Immature natural killer cell (primary cell): ENCODE measurements at regions not wholly inside any gene's neighbourhood (a gene's known extent, or its start where the extent isn't known, plus 50 kb on each side); places are given as distances from the start of the nearest gene placed in this dataset.

Source experiments
- DNase-seq, 3 donors: peaks; one replicate each; pipeline ENCODE4 v3.0.0; 2022; ENCODE audit warnings: mixed read lengths in 1 of 3
- H3K27ac Mint-ChIP-seq, 6 donors: one replicate each; pipeline ENCODE4 v1.8.0; 2020; ENCODE audit warnings: mixed read lengths in 6 of 6, mild to moderate bottlenecking in 5 of 6, inconsistent platforms in 4 of 6, moderate library complexity in 3 of 6
- H3K27me3 Mint-ChIP-seq, 3 donors: one replicate each; pipeline ENCODE4 v1.8.0; 2020 to 2021; ENCODE audit warnings: low read depth in 3 of 3, mild to moderate bottlenecking in 3 of 3, mixed read lengths in 3 of 3, moderate library complexity in 3 of 3, inconsistent platforms in 1 of 3
- H3K36me3 Mint-ChIP-seq, 3 donors: one replicate each; pipeline ENCODE4 v1.8.0; 2020; ENCODE audit warnings: mixed read lengths in 3 of 3, inconsistent platforms in 2 of 3, mild to moderate bottlenecking in 2 of 3
- H3K4me1 Mint-ChIP-seq, 2 donors: one replicate each; pipeline ENCODE4 v1.8.0; 2020; ENCODE audit warnings: inconsistent platforms in 2 of 2, mild to moderate bottlenecking in 2 of 2, mixed read lengths in 2 of 2, moderate library complexity in 1 of 2
- H3K4me3 Mint-ChIP-seq, 5 donors: one replicate each; pipeline ENCODE4 v1.8.0; 2020; ENCODE audit warnings: mild to moderate bottlenecking in 5 of 5, mixed read lengths in 5 of 5, inconsistent platforms in 3 of 5, moderate library complexity in 3 of 5
- H3K9me3 Mint-ChIP-seq, 6 donors: one replicate each; pipeline ENCODE4 v1.8.0; 2020; ENCODE audit warnings: mild to moderate bottlenecking in 6 of 6, mixed read lengths in 6 of 6, inconsistent platforms in 4 of 6, moderate library complexity in 3 of 6

DNA sequence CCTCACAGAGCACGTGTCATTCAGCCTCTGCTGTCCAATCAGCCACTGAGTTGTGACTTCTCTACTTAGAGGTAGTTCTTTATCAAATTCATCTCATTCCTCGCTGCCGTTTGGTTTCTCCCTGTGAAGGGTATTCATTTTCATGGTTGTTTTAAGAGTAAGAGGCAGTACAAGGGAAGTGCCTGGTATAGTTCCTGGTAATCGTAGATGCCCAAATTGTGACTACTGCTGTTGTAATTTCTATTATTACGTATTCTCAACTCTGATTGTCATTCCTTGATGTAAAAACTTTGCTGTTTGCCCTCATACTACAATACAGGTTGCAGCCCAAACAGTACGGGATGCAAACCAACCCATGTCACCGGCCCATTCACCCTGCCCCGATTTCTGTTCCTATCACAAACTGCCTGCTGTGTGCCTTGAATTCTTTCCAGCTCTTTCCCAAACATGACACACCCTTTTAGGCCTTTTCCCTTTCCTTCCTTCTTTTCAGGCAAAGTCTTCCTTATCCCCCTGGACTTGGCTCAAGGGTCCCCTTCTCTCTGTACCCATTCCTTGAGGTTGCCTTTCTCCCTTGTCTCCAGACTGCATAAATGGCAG, 93.0 kb downstream of the SLC25A47 start:
- Mint-ChIP-seq H3K27me3 (peaks cover 0 to 2% (median 0%) of the 10 kb centered on the region in 3 donors), H3K4me1 (peaks cover 2 to 7% of the 10 kb centered on the region in 2 donors), H3K9me3 (no peaks in the 10 kb centered on the region), H3K4me3 (no peak overlapping the region), H3K36me3 (peaks cover 0 to 3% (median 3%) of the 10 kb centered on the region in 3 donors), H3K27ac (peak overlapping the region in 2 of 6 donors; percentile 17 to 65)
- DNase-seq, result no peak

DNA sequence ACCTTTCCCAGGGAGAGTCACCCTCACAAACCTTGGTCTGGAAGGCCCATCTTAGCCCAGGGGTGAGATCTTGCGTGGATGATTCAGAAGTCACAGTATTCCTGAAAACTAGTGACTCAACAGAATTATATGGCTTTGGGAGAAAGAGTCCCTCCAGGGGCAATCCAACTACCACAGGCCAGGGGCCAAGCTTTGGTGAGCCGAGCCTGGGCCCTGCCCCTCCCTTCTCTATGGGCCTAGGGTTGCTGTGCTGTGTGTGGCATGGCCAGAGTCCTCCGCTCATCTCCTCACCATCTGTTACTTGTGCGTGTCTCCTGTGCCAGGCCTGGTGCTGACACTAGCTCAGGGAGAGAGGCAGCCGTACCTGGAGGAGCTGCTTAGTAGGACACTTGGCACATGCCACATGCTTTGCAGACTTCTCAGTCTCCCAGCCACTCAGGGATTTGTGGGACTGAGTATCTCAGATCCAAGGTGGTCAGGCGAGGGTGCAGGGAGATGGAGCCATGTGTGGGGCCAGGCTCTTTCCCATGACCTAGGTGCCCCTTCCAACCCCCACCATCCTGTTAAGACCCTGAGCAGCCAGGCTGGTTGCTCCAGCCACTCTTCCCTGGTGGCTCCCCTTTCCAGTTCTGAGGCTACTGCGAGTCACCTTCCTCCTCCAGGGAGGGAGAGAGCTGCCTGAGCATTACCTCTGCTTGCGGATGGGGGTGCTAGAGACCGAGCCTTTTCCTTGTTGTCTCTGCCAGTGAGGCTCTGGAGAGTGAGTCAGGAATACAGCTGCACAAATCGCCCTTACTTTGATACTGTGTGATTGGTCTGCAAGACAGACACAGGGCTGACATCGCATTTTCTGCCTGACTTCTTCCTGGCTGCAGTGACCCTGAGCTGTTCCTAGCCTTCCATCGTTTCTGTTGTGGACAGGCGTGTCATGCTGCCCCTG, 94.1 kb downstream of the SLC25A47 start:
- Mint-ChIP-seq H3K36me3 (peaks cover 0 to 3% (median 3%) of the 10 kb centered on the region in 3 donors), H3K27me3 (peaks cover 0 to 2% (median 0%) of the 10 kb centered on the region in 3 donors), H3K4me1 (peaks cover 3 to 8% of the 10 kb centered on the region in 2 donors), H3K27ac (peak overlapping the region in 1 of 6 donors; percentile 40), H3K9me3 (no peaks in the 10 kb centered on the region), H3K4me3 (no peak overlapping the region)
- DNase-seq, result no peak

DNA sequence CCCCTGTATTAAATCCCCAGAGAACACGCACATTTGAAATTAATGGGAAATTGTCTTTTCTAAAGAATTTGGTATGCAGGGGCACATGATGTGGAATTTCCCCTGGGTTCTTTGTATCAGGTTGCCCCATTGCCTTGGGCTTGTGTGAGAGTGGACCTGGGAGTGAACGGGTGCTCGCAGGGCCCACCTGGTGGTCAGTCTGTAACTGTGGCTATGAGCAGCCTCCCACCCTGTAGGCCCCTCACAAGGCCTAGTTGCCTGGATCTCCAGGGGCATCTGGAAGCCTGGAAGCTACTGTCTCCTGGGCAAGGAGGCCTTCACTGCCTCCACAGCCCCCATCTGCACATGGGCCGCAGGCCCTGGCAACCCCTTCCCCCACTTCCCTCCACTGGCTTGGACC, 96.7 kb downstream of the SLC25A47 start:
- DNase-seq, result no peak
- peaks cover 8 to 12% of the 10 kb centered on the region in 2 donors for H3K4me1 Mint-ChIP-seq
- no peak overlapping the region for H3K27ac Mint-ChIP-seq
- no peak overlapping the region for H3K4me3 Mint-ChIP-seq
- H3K9me3 Mint-ChIP-seq, result no peaks in the 10 kb centered on the region
- peaks cover 0 to 2% (median 0%) of the 10 kb centered on the region in 3 donors for H3K27me3 Mint-ChIP-seq
- H3K36me3 Mint-ChIP-seq, result peaks cover 0 to 3% (median 3%) of the 10 kb centered on the region in 3 donors

DNA sequence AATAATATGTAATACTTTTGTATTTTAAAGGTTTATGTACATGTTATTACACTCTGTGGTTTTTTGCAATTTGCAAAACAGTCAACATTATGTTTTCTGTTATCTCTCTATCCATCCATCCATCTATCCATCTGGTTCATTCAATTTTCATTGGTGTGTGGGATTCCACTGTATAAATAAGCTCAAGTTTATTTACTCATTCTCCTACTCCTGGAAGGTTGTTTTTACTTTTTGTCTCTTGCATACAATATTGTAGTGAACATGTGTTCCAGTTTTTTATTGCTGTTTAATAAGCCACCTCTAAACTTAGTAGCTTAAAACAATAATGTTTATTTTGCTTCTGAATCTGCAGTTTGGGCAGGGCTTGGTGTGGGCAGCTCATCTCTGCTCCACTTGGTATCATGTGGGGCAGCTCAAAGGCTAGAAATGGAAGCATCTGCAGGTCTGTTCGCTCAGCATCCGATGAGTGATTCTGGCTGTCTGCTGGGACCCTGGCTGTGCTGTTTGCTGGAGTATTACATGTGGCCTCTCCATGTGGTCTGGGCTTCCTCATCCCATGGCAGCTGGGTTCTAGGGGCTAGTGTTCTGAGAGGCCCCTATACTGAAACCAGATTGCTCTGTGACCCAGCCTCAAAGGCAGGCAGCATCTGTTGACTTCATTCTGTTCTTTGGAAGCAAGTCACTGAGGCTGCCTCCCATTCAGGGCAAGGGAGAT, 98.8 kb downstream of the SLC25A47 start:
- Mint-ChIP-seq H3K36me3 (peaks cover 0 to 3% (median 3%) of the 10 kb centered on the region in 3 donors), H3K4me3 (no peak overlapping the region), H3K27me3 (peaks cover 0 to under 1% (median 0%) of the 10 kb centered on the region in 3 donors), H3K27ac (no peak overlapping the region), H3K9me3 (no peaks in the 10 kb centered on the region), H3K4me1 (peaks cover 15 to 17% of the 10 kb centered on the region in 2 donors)
- DNase-seq, result no peak

DNA sequence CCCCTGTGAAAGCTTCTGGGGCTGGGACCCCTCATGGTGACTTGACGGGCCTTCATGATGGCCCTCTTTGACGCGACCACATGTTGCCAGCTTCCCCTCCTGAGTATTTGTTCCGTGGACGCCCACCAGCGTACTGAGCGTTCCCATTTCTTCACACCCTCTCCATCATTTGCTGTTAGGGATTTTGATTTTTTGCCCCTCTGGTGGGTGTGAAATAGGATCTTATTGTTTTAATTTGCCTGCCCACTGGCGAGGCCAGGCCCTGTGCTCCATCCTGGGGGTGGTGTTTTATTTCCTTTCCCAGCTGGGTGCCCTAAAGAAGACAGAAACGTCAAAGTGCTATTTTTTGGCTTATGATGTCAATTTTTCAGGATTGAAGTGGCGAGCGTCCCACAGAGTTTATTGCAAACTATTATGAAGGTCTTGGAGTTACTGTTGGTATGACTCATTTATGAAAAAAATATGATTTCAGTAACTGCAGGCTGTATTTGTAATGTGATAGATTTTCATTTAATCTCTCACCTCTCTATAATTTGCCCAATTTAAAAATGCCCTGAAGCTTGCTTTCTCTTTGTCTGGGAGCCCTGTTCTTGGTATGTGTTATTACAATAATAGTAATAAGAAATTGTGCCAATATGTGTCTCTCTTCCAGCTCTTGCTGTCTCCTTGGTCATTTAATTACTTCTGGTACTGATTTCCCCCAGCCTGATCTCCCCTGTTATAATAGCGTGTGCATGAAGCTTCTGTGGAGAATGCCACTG, 99.6 kb downstream of the SLC25A47 start:
- H3K4me1 Mint-ChIP-seq, result peaks cover 17% of the 10 kb centered on the region in 2 donors
- peaks cover 0 to 1% (median 0%) of the 10 kb centered on the region in 3 donors for H3K27me3 Mint-ChIP-seq
- H3K36me3 Mint-ChIP-seq, result peaks cover 0 to 3% (median 3%) of the 10 kb centered on the region in 3 donors
- H3K4me3 Mint-ChIP-seq, result no peak overlapping the region
- DNase-seq, result no peak
- H3K27ac Mint-ChIP-seq, result peak overlapping the region in 1 of 6 donors; percentile 22
- no peaks in the 10 kb centered on the region for H3K9me3 Mint-ChIP-seq

DNA sequence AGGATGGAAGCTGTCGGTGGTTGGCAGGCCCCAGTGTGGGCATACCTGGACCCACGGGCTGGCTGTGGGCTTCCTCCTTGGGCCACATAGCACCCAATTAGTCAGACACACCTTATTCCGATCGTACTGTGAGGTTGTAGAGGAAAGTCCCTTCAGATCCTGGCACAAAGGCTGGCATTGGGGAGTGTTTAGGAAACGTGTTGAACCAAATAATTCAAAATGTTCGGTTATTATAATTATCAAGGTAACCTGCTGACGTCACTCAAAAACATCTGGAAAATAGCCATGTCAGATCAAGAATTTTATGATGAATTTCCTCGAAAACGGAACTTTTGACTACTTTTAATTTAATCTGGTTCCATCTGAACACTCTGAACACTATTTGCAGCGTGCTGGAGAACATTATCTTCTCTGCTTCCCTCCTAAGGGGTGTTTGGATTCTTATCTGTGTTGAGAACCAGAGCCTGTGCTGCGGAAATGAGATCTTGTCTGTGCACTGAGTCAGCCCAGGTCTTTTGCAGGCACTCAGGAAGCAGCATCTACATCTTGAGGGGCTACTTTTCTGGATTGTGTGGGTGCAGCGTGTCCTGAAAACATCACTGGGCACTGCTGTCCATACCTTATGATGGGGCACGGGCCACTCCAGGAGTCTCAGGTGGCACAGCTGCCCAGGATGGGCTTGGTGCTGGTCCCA, 100.3 kb downstream of the SLC25A47 start:
- H3K4me1 Mint-ChIP-seq, result peaks cover 17% of the 10 kb centered on the region in 2 donors
- H3K9me3 Mint-ChIP-seq, result no peaks in the 10 kb centered on the region
- H3K4me3 Mint-ChIP-seq, result no peak overlapping the region
- peaks cover 0 to 1% (median 0%) of the 10 kb centered on the region in 3 donors for H3K27me3 Mint-ChIP-seq
- DNase-seq, result no peak
- H3K27ac Mint-ChIP-seq, result peak overlapping the region in 1 of 6 donors; percentile 22
- H3K36me3 Mint-ChIP-seq, result peaks cover 0 to 3% (median 3%) of the 10 kb centered on the region in 3 donors

DNA sequence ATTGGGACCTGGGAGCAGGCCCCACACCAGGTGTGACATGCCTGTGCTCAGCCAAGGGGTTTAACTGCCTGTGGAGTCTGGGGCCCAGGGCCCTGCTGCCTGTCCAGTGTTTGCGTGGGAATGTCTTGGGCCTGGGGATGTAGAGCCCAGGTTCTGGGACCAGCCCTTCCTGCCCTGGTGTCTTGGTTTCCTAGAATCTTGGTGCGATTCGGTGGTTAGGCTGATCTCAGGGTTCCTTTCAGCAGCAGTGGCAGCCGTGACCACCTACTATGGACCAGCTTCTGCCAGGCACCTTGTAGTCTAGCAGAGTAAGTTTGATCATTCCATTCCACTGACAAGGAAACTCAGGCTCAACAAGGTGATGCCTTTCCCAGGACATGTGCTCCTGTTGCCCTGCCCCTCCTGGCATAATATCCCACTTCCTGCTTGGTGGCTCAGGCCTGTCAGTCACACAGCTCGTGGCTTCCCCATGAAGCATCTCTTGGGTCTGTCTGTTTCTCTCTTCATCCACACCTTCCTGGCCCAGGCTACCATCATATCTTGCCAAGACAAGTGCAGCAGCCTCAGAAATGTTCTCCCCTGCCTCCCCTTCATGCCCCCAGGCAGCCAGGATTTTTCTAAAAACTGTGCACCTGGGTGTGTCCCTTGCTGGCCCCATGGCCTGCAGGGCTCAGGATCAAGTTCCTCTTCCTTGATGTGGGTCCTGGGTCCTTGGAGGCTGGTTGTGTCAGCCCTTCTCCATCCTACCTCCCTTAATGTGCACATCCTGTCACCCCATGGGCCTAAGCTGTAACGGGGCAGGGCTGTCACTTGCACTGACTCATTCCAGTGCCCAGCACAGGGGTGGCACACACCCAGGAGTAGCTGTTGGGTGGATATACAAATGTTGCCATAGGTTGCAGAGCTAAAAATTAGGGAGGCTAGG, 101.6 kb downstream of the SLC25A47 start:
- Mint-ChIP-seq H3K36me3 (peaks cover 0 to under 1% (median 0%) of the 10 kb centered on the region in 3 donors), H3K27ac (peak overlapping the region in 5 of 6 donors; percentile 3 to 75 (median 40)), H3K4me3 (no peak overlapping the region), H3K4me1 (peaks cover 17% of the 10 kb centered on the region in 2 donors), H3K27me3 (peaks cover 0 to 1% (median 0%) of the 10 kb centered on the region in 3 donors), H3K9me3 (no peaks in the 10 kb centered on the region)
- no peak for DNase-seq

DNA sequence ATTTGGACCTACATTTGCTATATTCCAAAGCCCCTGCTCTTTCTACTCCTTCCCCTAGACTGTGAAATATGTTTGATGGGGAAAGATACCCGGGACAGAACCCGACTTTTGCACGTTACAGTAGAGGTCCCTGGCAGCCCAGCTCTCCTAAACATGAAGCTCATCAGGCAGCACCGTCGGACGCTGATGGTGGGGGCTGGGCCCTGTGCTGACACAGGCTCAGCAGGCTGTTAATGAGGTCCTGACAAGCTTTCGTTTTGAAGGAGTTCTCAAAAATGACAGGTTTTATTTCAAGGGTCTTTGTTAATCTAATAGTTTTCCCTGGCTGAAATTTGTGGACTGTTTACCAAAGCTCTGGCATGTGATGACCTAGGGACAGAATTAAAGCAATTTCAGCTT, 102.3 kb downstream of the SLC25A47 start:
- no peak for DNase-seq
- H3K9me3 Mint-ChIP-seq, result no peaks in the 10 kb centered on the region
- H3K4me3 Mint-ChIP-seq, result no peak overlapping the region
- peak overlapping the region in 3 of 6 donors; percentile 31 to 68 (median 40) for H3K27ac Mint-ChIP-seq
- peaks cover 0 to 1% (median 0%) of the 10 kb centered on the region in 3 donors for H3K27me3 Mint-ChIP-seq
- H3K4me1 Mint-ChIP-seq, result peaks cover 17% of the 10 kb centered on the region in 2 donors
- peaks cover 0 to 3% (median 0%) of the 10 kb centered on the region in 3 donors for H3K36me3 Mint-ChIP-seq

DNA sequence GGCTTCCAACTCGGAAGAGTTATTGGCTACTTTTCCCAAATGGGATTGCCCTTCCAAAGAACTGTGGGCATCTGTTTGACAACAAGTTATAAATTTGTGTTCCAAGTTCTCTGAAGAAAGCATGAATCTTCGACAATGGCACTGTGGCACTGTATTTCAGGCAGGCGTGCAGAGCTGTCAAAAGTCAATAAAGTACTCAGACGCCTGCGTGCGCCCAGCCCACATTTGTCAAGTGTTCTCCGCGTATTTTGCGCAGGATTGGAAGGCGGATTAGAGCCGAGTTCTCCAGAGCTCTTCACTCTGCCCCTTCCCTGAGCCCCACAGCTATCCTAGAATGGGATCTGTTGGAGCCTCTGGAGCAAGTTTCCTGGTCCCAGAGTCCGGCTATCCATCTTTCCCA, 103.2 kb downstream of the SLC25A47 start:
- H3K36me3 Mint-ChIP-seq, result peaks cover 0 to 3% (median 0%) of the 10 kb centered on the region in 3 donors
- H3K4me3 Mint-ChIP-seq, result no peak overlapping the region
- H3K4me1 Mint-ChIP-seq, result peaks cover 9 to 15% of the 10 kb centered on the region in 2 donors
- H3K27me3 Mint-ChIP-seq, result peaks cover 0 to 1% (median 0%) of the 10 kb centered on the region in 3 donors
- DNase-seq, result no peak
- H3K9me3 Mint-ChIP-seq, result no peaks in the 10 kb centered on the region
- peak overlapping the region in 1 of 6 donors; percentile 62 for H3K27ac Mint-ChIP-seq

DNA sequence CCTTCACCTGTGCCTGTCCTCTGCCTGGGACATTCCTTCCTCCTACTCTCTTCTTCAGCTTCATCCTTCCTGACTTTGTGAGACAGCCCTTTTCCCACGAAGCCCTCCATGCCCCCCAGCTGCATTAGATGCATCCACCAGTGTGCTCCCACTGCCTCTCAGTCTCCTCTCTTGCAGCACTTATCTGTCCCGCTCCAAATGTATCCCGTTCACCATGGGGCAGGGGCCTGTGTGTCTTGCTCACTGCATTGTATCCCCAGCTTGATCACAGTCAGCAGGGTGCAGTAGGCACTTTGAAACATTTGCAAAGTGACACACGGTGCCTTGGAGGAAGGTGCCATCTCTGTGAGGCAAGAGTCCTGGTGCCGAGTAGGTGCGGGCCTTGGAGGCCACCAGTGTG, 104.0 kb downstream of the SLC25A47 start:
- DNase-seq, result no peak
- H3K36me3 Mint-ChIP-seq, result peaks cover 3 to 4% (median 3%) of the 10 kb centered on the region in 3 donors
- peak overlapping the region in 1 of 6 donors; percentile 57 for H3K27ac Mint-ChIP-seq
- H3K9me3 Mint-ChIP-seq, result no peaks in the 10 kb centered on the region
- H3K27me3 Mint-ChIP-seq, result peaks cover 0 to 1% (median 0%) of the 10 kb centered on the region in 3 donors
- H3K4me1 Mint-ChIP-seq, result peaks cover 9 to 14% of the 10 kb centered on the region in 2 donors
- H3K4me3 Mint-ChIP-seq, result no peak overlapping the region

DNA sequence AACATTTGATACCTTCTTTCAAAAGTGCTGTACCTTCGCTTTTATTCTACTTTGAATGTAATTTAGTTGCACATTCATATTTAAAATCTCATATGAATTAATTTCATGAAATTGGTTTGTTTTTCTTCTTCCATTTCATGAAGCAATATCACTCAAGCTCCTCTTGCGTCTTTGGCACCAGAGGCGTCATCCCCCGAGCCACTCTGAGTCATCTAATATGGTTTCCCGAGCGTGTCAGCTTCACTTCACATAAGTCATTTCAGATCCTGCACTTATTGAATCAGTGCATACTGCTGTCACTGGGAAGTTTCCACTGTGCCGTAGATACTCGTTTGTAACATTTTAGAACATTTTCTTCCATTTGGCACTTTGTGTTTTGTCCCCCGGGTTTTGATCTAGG, 105.6 kb downstream of the SLC25A47 start:
- no peak for DNase-seq
- H3K4me3 Mint-ChIP-seq, result no peak overlapping the region
- peaks cover 9 to 14% of the 10 kb centered on the region in 2 donors for H3K4me1 Mint-ChIP-seq
- peak overlapping the region in 1 of 6 donors; percentile 8 for H3K27ac Mint-ChIP-seq
- no peaks in the 10 kb centered on the region for H3K9me3 Mint-ChIP-seq
- peaks cover 3 to 7% (median 7%) of the 10 kb centered on the region in 3 donors for H3K36me3 Mint-ChIP-seq
- H3K27me3 Mint-ChIP-seq, result peaks cover 0 to 1% (median 0%) of the 10 kb centered on the region in 3 donors
